ENCODE measurements at regions not wholly inside any gene's neighbourhood (a gene's known extent, or its start where the extent isn't known, plus 50 kb on each side); places are given as distances from the start of the nearest gene placed in this dataset.

GRCh38 chr22:49076300-49077035 lies 751.2 kb downstream of the BRD1 start:
- DNase-seq = no peak

- no peak for DNase-seq
Observed at GRCh38 chr22:49075150-49075549, 752.5 kb downstream of the BRD1 start.

GRCh38 chr22:49073873-49074417 lies 753.7 kb downstream of the BRD1 start:
- no peak for DNase-seq

GRCh38 chr22:49072996-49073645 lies 754.6 kb downstream of the BRD1 start:
- DNase-seq = no peak

- DNase-seq = no peak
Observed at GRCh38 chr22:49070501-49070900, 757.2 kb downstream of the BRD1 start.

- DNase-seq = no peak
Observed at GRCh38 chr22:49068861-49069500, 758.7 kb downstream of the BRD1 start.

- no peak for DNase-seq
Observed at GRCh38 chr22:49067504-49067903, 760.2 kb downstream of the BRD1 start.

- DNase-seq = no peak
Observed at GRCh38 chr22:49066619-49067018, 761.1 kb downstream of the BRD1 start.

GRCh38 chr22:49064836-49065235 lies 762.8 kb downstream of the BRD1 start:
- DNase-seq = no peak

GRCh38 chr22:49063545-49063890 lies 764.2 kb downstream of the BRD1 start:
- no peak for DNase-seq

GRCh38 chr22:49062802-49063544 lies 764.7 kb downstream of the BRD1 start:
- DNase-seq = no peak

GRCh38 chr22:49062155-49062801 lies 765.4 kb downstream of the BRD1 start:
- no peak for DNase-seq

GRCh38 chr22:49057910-49058309 lies 769.8 kb downstream of the BRD1 start:
- DNase-seq = no peak

- DNase-seq = no peak
Observed at GRCh38 chr22:49056301-49056700, 771.4 kb downstream of the BRD1 start.

- no peak for DNase-seq
Observed at GRCh38 chr22:49055406-49055805, 772.3 kb downstream of the BRD1 start.

GRCh38 chr22:49053578-49053977 lies 774.1 kb downstream of the BRD1 start:
- no peak for DNase-seq

GRCh38 chr22:49052560-49052959 lies 775.1 kb downstream of the BRD1 start:
- DNase-seq = no peak

- DNase-seq = no peak
Observed at GRCh38 chr22:49052023-49052538, 775.6 kb downstream of the BRD1 start.

- no peak for DNase-seq
Observed at GRCh38 chr22:49051491-49052022, 776.1 kb downstream of the BRD1 start.

GRCh38 chr22:49049691-49050090 lies 778.0 kb downstream of the BRD1 start:
- no peak for DNase-seq

GRCh38 chr22:49048591-49048990 lies 779.1 kb downstream of the BRD1 start:
- no peak for DNase-seq

- DNase-seq = no peak
Observed at GRCh38 chr22:49047447-49047846, 780.2 kb downstream of the BRD1 start.
